ENCODE measurements at regions not wholly inside any gene's neighbourhood (a gene's known extent, or its start where the extent isn't known, plus 50 kb on each side); places are given as distances from the start of the nearest gene placed in this dataset.

- TF ChIP-seq CTCF (IDR thresholded peaks at IDR 0.05): no peak
- no peak for TF ChIP-seq POLR2A (IDR thresholded peaks at IDR 0.05)
Measured at GRCh38 chr13:33953203-33953602, 135.3 kb downstream of the RFC3 start.

Data from heart left ventricle (tissue), 13 donors.